GM19025 (cell line): ENCODE measurements at regions not wholly inside any gene's neighbourhood (a gene's known extent, or its start where the extent isn't known, plus 50 kb on each side); places are given as distances from the start of the nearest gene placed in this dataset.

Experiments used
- ATAC-seq: cut with Tn5 transposase; IDR thresholded peaks from one replicate; pipeline ENCODE4 v1.9.1; 2021; ENCODE audit warnings: mild to moderate bottlenecking, low read depth, moderate library complexity; ENCODE audit not compliant: unreplicated experiment

DNA sequence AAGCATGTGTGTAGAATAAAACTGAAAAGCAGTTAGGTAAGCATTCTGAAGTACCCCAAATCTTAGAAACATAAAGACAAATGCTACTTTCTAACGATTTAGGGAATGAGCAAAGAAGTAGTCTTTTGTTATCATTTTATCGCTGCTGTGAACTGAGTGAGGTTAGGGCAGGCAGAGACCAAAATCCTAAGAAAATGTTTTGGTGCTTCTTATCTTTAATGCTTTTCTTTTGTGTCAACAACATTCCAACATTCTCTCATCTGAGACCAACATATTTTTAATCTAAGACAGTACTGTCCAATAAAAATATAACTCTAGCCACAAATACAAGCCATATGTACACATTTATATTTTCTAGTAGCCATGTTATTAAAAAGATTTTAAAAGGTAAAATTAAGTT is 789.4 kb upstream of the PIK3C3 start:
- ATAC-seq = no peak

DNA sequence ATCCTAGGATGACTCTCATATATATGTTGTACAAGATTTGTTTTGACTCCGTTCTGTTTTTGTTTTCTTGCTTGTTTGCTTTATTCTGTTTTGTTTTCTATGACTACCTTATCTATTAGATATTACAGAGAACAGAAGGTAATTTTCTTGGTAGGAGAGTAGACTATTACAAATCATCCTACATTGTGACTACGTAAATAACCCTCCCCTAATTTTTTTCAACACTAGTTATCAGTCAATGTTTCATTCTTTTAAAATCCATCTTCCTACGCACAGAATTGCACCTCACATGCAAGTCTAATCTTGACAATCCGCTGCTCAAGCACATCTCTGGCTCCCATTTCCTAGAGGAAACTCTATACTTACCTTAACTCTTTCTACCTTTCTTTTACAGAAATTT is 792.3 kb upstream of the PIK3C3 start:
- ATAC-seq = no peak

DNA sequence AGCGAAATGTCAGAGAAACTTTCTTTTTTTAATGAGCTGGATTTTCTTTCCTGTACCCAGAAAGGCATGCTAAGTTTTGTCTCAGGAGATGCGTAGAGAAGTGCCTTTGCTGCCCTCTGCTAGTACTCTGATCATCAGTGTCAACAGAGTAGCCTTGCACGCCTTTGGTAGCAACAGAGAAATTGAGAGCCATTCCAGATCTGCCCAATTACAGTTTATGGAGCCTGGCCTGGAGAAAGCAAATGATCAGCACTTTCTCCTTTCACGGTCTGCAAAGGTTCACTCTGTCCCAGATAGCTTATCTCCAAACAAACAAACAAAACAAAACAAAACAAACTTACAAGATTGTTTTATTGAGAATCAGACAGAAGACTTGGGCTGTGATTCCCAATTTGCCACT is 792.8 kb upstream of the PIK3C3 start:
- ATAC-seq = no peak

- no peak for ATAC-seq
Observed at GRCh38 chr18:41155910-41156851, 798.9 kb upstream of the PIK3C3 start.

DNA sequence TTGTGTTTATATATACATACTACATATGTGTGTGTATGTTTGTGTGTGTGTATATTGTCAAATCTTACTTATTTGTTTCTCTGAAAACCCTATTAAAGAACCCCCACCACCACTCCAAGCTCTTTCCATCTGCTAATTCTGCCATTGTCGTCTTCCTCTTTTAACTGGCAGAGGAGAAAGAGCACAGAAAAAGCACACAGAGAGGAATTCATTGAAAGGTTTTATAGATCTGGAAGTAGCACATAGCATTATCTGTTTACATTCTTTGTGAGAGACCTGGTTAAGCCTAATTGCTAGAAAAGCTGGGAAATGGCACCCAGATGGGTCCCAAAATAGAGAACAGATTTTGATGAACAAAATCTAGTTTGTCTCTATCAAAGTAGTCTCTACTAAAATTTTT is 800.0 kb upstream of the PIK3C3 start:
- no peak for ATAC-seq

DNA sequence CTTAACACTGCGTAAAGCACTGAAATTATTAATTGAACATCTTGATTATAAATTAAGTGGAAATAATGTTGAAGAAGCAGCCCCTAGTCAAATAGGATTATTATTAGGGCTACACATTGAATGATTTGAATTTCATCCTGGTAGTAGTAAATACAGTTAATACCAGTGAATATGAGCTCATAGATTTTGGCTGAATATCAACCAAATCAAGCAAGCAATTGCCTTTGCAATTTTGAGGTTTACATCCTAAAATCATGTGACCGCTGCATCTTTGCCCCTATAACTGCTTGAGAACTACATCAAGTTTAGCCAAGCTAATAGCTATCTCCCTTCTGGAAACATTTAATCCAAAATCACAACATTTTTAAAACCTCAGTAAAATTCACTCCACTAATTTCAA is 801.2 kb upstream of the PIK3C3 start:
- no peak for ATAC-seq

DNA sequence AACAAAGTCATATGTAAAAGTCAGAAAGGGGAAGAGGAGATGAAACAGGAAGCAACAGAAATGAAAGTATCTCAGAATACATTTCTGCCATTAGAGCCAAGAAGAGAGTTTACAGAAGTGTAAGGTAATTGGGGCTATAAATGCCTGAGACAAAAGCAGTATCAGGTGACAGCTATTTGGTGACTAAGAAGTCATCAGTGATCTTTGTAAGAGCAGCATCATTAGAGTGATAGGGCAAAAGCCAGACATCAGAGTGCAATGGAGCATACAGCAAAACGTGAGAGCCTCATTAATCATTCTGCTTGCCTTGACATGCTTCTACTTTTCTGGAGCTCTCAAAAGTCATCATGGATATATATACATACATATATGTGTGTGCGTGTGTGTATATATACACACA is 804.7 kb upstream of the PIK3C3 start:
- ATAC-seq = no peak

DNA sequence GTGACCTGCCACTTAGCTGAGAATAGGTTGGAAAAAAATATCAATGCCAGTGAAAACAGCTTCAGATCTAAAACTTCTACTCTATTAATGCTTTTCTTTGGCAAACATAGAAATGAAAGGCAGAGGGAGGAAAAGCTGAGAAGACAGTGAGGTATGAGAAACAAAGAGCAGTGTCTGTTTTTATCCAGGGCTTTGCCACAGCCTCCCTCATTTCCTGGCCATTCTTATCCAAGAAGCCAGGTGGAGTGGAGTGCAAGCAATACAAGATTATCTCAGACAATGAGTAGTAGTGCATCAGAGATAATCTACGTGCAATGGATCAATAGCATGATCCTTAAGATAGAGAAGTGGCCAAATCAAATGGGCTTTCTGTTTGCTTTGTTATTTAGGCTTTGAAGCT is 808.7 kb upstream of the PIK3C3 start:
- ATAC-seq = no peak

GRCh38 chr18:41145516-41145915 is 809.5 kb upstream of the PIK3C3 start:
- no peak for ATAC-seq

DNA sequence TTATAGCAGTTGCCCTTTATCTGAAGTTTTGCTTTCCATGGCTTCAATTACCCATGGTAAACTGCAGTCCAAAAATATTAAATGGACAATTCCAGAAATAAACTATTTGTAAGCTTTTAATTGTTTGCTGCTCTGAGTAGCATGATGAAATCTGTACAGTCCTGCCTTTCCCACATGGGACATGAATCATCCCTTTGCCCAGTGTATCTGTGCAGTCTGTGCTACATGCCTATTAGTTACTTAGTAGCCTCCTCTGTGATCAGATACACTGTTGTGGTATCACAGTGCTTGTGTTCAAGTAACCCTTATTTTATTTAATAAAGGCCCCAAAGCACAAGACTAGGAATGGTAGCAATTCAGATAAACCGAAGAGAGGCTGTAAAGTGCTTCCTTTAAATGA is 810.6 kb upstream of the PIK3C3 start:
- no peak for ATAC-seq

DNA sequence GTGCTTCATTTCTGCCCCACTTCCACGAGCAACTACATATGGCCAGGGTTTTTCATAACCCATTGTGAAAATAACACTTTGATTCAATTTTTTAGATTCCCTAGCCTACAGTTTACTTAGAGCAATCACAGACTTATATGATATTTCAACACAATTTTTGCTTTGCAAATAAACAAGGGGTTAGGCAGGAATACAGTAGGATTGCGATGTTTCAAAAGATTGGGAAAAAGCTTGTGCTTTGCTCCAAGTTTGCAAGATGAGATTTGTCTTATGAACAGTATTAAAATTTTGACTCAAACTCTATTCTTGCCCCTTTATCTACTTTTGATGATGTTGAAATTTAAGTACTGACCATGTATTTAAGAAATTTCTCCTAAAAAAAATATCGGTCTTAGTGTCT is 814.5 kb upstream of the PIK3C3 start:
- no peak for ATAC-seq

GRCh38 chr18:41135146-41135545 is 819.9 kb upstream of the PIK3C3 start:
- no peak for ATAC-seq

GRCh38 chr18:41134426-41134825 is 820.6 kb upstream of the PIK3C3 start:
- no peak for ATAC-seq

DNA sequence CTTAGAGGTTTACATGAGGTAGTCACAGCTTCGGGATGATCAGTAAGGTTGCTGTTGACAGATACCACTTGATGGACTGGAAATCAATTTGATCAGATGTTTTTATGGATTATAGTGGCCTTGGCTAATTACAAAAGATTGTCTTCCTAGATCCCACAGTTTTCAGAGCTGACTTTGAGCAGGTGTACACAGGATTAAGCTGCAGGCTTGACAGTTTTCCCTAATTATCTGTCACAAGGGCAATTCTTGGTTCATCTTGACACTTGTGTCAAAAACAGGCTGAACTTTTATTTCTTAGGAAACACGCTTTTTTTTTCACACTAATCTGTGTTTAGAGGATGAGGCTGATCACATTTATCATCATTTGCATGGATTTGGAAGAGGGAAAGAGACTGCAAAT is 824.0 kb upstream of the PIK3C3 start:
- no peak for ATAC-seq

GRCh38 chr18:41128545-41128944 is 826.5 kb upstream of the PIK3C3 start:
- ATAC-seq = no peak

DNA sequence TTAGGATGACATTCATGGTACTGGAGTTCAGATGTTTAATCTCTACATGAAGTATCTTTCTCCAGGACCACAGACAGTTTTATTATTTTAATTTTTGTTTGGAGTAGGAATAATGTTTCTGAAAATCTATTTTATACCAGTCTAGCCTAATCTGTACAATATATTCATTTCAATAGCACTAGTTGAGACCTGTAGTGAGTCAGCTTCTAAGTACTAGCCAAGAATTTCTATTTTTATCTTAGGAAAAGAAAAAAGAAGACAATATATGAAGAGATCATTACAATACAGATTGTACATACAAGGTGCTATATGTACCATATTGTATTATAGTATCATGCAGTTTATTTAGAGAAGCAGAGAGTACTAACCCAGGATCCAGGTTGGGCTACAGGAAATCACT is 826.9 kb upstream of the PIK3C3 start:
- no peak for ATAC-seq

DNA sequence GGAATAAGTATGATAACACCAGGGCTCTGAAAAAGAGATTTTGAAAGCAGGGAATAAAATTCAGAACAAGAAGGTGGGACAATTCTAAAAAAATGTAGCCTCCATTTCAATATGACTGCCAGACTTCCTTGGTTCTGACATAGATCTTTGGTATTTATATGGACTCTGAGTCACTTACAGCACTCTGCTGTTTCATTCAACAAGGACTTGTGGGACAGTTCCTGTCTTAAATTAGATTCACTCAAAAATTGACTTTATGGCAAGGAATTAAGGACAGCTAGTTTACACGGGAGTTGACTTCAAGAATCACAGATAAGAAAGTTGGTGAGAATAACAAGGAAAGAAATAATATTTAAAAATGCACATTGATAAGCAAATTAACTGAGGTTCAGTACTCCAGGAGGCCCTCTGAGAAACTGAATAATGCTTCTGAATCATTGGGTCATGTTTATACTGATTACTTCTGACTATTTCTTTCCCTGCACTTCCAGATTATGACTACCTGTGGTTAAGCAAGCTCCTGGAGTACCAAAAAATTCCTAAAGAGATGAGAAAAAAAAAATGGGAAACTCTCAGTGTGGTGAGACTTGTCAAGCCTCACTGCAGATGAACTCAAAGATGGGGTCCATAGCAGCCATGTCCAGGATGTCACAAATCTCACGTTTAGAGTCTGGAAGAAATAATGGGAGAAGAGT is 828.3 kb upstream of the PIK3C3 start:
- no peak for ATAC-seq

DNA sequence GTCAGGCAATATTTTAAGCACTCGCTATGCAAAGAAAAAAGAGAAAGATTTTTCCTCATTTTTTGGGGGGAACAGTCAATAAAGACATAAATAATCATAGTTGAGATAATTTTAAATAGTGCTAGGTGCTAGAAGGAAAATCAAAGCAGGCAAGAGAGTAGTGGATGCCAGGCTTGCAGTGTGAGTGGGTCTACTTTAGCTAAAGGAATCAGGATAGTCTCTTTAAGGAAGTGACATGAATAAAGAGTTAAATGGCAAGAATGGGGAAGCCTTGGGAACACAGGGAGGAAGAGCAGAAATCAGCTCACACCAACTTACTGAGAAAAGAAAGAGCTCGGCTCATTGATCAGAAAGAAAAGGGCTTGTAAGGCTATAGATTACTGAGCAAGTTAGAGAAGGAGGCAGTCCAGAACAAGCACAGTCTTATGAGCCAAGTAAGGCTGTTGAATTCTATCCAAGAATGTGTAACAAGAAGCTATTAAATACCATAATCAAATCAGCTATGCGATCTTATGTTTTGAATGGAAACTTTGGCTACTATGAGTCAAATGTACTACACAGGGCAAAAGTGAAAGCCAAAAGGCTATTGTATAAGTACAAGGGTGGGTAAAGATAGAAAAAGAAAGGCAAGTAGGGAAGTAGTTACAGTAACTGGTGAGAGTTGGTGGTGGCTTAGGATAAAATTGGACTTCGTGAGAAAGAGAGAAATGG is 833.8 kb upstream of the PIK3C3 start:
- ATAC-seq = no peak

DNA sequence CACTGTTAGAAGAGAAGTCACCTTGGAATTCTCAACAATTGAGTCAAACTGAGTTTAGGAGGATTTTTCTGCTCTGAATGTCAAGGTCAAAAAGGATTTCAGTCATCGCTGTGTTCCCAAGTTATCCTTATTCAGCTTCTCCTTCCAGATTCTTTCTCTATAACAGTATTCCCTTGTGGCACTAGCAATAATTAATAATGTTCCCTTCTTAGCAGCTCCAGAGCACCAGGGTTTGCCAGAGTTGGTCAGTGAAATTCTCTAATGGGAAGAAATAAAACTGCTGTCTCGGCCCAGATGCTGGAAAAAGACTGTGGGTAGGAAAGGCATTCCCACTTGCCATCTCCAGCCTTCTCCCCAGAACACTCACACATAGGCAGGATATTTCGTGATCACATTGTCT is 836.0 kb upstream of the PIK3C3 start:
- no peak for ATAC-seq

DNA sequence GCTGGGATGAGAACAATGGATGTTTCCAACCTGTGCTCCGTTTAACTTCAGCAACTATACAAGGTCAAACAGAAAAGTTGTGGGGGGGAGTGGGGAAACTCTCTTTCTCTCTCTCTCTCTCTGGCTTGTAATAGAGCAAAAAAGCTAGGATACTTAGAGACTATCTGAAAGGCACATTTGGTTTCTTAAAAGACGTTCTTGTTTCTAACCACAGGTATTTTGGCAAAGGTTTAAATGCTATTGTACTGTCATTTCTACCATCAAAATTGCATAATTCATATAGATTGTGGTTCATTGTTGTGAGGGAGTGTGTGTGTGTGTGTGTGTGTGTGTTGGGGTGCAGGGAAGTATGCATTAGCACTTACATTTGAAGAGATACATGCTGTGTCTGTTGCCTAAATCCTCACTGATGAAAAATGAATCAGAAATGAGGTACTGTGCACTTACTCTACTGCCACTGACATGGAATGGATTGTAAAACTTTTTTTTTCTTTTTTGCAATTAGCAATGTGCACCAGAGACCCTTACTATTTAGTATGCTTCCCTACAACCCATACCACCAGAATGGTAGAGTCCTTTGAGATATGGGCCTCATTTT is 841.0 kb upstream of the PIK3C3 start:
- no peak for ATAC-seq

DNA sequence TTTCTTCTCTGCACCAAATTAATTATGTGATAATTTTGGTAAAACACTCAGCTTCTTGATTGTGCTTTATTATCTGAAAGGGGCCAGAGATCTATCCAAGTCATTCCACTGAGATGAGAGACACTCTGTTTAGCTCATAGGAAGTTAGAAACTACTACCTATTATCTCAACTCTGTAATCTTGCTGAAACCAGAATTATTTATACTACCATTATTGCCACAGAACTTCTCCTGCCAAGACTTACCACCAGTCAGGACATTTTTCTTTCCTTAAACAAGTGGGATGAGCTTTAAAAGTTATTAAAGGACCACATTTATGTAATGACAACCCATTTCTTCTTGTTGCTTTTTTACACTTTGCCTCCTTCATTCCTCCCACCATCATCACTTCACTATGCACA is 855.6 kb upstream of the PIK3C3 start:
- ATAC-seq = no peak
